NCI-H69 (cell line): ENCODE measurements at regions not wholly inside any gene's neighbourhood (a gene's known extent, or its start where the extent isn't known, plus 50 kb on each side); places are given as distances from the start of the nearest gene placed in this dataset.

Experiments
- DNase-seq: peaks from one replicate; lab custom pipeline; 2025; lab: John Stamatoyannopoulos, UW

- no peak for DNase-seq
These were observed 117.2 kb downstream of the BANF2 start for GRCh38 chr20:17816804-17817587.

- DNase-seq = no peak
These were observed 111.8 kb downstream of the BANF2 start for GRCh38 chr20:17811628-17811965.

DNA sequence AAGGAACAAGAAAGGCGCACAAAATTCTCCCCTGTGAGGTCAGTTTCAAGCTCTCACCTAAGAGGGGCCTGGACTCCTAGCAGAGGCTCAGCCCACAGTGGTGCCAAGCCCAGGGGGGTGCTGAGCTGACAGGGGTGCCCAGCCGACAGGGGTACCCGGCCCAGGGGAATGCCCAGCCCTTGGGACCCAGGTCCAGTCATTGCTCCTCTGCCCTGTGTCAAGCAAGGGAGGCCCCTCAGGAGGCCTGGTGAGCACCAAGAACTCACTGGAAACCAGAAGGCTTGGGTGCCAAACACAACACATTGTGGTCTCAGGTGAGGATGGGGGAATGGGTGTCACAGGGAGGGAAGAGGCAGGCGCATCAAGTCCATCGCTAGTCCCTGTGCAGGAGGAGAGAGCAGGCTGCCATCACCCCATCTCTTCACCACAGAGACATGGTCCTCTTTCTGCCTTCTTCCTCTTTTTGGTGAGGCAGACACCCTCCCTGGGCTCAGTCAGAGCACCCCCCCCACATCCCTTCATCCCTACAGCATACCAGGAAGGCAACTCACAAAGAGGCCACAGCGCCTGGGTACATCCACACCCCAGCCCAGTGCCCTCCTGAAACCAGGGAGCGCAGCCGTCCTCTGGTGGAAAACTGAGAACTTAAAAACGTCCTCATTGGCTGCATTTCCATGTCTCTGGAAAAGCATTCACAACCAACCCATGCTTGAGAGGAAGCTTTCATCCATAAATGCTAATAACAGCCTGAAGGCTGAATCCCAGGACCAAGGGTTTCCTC, 111.3 kb downstream of the BANF2 start:
- DNase-seq = no peak

DNA sequence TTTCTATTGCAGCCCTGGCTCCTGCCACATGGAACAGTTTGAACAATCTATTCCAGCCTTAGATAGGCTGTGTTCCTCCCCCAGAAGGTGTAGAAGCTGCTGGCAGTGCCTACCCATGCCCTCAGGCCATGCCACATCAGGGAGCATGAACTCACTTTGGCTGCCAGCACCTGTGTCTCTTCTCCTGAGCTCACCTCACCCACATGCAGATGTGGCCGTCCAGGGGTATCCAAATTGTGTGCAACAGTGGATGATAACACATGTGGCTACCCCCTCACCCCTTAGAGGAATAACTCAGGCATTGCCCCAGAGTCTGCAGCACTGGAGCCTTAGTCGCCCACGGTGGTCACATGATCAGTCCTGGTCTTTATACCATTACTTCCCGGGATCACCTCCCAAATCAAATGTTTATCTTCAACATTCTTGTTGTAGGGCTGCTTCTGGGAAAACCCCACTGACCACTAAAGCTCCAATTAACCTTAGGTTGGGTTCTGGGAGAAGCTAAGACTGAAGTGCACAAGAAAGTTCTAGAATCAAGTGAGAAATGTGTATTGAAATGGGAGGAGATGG, 110.4 kb downstream of the BANF2 start:
- peak; percentile 21 for DNase-seq

DNA sequence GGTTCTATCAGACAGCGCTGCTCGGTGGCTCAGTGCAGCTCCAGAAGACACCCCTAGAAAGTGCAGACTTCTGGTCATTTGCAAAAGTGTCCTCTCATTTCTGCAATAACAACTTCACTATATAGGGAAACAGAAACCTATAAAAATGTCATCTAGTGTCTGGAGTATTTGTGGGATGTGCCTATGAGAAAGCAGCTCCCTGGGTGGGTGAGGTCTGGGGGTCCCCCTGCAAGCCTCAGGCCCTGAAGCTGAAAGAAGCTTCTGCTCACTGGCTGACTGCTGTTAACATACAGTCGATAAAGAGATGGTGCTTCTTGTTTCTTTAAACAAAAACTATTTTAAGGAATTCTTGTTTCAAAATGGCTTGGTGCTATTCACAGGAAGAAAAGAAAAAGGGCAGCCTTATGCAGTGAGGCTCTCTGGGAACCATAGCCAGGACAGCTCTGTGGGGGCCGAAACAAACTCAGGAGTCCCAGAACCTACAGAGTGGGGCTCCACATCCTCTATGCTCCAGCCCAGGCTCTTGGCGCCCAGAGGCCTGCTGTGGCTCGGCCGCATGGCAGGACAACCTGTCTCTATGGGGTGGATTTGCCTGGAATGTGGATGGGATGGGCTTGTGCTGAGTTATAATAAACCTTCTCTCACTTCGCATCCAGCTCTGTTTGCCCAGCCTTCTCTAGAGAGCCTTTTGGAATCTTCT, 109.7 kb downstream of the BANF2 start:
- no peak for DNase-seq

GRCh38 chr20:17808782-17809181, 109.0 kb downstream of the BANF2 start:
- DNase-seq = no peak

DNA sequence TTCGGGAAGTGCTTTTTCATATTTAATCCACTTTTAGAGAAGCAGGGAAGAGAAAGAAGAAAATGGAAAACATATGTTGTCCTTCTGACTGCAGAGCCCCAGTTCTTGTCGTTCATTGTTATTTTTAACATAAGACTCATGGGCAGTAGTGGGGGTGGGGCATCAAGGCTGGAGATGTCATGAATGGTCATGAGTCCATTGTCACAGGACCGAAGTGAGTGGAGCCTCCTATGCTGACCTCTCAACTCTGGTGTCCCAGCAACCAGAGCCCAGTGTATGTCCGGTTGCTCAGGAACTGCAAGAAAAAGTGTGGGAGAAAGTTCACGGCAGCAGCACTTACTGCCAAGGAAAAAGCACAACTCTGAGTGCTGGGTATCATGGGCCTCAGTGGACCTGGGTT, 108.6 kb downstream of the BANF2 start:
- no peak for DNase-seq

GRCh38 chr20:17807651-17808050, 107.9 kb downstream of the BANF2 start:
- DNase-seq = no peak

DNA sequence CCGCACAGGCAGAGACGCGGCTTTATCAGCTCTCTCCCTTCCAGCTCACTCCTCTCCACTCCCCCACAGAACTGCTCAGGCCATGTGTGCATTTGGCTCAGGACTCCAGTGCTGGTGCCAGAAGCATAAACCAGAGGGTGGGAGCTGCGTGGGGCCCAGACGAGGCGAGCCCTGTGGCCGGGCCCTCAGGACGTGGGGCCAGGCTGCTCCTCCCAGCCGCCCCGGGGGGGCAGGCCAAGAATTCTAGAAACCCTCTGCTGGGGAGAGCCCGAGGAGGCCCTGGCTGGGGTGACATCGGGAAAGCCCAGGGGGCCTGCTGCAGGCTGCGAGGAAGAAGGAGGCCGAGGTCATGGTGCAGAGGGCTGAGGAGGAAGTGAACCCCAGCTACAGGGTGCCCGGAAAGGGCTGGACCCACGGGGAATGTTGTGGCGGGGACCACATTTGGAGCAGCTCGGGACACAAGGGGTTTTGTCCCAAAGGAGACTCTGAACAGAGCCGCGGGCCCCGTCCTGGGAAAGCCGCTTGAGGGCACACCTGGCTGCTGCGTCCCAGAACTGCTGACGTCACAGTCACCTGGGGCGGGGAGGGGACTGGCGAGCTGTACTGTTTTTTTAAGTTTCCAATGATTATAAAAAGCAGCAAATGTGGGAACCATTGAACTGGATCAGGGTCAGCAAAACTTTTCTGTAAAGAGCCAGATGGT, 107.1 kb downstream of the BANF2 start:
- DNase-seq = no peak

- no peak for DNase-seq
These were observed 106.3 kb downstream of the BANF2 start for GRCh38 chr20:17806107-17806506.

DNA sequence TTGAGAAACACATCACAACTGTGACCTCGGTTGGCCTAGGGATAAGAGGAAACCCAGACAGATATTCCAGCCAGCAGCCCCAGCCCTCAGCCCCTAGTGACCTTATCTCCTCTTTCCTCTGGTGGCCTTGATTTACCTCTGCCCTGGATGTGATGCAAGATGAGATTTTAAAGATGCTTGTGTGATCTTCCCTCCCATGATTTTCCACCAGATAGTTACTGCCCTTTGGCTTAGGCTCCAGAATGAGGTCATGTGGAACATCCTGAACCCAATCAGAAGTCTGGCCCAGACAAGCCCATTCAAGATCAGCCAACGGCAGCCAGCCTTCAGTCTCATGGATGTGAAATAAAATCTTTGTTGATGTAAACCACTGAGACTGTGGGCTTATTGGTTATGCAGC, 104.0 kb downstream of the BANF2 start:
- no peak for DNase-seq

DNA sequence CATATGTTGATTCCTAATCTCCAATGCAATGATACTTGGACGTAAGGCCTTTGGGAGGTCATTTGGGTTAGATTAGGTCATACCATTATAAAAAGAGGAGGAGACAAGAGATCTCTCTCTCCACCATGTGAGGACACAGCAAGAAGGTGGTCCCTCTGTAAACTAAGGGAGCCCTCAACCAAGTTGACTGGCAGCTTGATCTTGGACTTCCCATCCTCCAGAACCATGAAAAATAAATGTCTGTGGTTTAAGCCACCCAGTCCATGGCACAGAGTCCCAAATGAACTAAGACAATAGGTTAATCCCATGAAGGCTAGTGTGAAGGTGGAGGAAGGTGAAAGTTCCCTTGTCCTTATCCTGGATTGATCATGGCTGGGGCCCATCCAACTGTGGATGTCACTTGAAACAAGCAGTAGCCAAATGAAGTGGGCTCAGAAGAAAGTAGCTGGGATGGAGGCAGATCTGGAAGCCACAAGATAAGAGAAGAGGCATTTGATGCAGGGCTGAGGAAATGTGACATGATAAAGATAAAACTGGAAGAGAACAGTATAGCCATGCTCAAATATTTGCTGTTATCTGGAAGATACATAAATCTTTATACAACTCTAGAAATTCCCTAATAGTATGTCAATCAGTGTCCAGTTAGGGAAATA, 99.9 kb downstream of the BANF2 start:
- no peak for DNase-seq

DNA sequence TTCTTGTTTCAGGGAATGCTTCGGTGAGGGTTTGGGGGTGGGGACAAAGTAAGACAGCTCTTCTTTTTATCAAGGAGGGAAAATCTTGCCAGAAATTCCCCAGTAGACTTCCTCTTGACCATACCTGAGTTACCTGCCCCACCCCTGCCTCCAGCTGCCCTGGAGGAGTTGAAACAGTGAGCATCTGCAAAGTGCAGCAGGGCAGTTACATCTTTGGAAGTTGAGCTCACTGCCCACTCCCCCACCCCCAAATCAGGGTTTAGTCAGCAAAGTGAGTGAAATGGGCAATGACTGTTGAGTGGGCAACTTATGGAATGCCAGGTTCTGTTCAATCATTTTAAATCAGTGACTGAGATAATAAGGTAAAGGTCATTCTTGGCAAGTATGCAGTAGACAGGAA, 98.8 kb downstream of the BANF2 start:
- DNase-seq = no peak

DNA sequence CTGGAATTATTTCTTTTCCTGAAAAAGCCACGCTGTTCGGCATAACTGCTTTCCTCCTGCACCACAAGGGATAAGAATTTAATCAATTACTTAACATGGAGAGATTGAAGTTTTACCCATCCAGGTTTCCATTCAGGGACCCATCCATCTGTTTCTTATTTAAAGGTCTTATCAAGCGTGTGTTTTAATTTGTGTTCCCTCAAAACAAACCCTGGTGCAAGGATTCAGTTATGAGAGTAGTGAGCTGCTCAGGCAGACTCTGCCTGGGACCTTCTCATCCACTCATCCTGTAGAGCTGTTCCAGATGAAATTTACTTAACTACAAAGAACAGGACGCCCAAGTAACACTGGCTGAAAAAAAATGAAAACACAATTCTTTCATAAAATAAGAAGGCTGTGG, 97.8 kb downstream of the BANF2 start:
- DNase-seq = no peak

DNA sequence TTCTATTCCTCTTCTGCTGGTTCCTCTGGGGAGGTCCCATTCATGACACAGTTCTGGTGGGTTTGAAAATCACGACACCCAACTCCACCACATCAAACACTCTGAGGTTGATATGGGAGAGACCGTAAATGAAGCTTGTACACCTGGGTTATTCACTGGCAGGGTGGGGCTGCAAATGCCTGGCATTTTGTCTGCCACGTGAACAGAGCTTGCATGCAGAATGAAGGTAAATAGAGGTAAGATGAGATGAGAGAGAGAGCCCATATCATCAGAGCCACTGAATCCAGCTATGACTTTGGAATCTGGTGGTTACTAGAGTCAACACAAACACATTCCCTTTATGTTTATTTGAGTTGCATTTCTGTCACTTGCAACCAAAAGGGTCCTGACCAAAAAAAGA, 97.4 kb downstream of the BANF2 start:
- no peak for DNase-seq

GRCh38 chr20:17796091-17796563, 96.4 kb downstream of the BANF2 start:
- no peak for DNase-seq

DNA sequence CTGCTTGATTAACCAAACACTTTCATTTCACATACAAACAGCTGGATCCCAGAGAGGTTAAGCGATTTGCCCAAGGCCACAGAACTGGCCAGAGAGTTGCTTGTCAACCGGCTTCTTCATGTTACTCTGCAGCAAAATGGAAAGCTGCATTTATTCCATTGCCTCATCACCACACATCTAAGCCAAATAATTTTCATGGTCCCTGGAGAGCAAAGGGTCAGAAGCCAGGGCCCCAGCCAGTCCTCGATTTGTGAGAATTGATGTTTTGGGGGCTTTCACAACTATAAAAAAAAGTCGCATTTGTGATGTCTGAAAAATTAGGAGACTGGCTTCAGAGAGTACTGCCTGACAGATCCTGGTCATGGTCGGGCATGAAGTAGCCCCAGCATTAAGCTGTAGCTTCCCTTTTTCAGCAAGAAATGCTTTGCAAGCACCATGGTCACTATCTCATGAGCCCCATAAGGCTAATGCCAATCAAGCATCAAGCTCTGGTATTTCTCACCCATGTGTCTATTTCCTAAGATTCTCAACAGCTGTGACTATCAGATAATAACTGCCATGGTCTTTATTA, 95.8 kb downstream of the BANF2 start:
- no peak for DNase-seq

DNA sequence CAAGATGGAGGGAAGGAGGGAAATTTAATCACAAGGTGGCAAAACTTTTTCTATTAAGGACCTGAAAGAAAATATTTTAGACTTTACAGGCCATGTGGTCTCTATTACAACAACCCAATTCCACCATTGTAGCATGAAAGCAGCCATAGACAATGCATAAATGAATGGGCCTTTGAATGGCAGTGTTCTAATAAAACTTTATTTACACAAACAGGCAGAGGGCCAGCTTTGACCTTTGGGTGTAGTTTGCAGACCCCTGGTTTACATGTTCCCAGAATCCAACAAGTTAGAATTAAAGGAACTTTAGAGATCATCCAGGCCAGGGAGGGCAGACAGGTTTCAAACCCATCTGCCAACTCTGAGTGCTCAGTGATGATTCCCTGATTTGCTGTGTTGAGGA, 95.2 kb downstream of the BANF2 start:
- no peak for DNase-seq

DNA sequence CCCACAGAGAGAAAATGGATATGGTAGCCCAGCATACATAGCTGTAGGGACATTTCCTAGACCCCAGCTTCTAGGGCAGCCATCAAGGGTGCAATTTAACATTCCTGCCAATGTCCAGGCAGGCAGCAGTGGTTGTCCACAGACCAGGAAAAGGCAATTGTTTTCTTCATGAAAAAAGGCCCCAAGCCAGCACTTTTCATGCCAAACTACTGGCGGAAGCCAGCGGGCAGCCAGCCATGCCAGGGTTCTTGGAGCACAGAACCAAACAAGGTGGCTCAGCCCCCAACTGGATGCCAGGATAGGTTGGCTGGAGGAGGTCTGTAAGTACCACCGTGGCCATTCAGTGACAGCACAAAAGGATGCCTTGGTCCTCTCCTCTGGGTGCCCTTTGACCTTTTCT, 94.6 kb downstream of the BANF2 start:
- no peak for DNase-seq

DNA sequence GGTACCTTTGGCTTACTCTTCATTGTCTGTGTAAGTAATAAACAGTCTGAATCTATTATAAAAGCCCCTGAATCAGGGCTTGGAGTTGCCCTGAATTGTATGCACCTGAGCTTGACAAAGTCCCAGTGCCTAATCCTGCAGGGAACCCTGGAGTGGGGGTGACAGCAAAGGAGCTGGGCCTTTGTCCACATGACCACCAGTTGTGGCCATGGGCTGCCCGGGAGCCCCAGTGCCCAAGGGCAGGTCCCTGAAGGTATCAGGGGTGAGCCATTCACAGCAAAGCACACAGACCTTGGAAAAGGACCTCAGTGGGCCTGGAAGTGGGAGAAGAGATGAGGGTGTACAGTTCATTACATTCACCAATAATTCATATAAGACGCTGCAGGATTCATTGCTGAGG, 94.2 kb downstream of the BANF2 start:
- no peak for DNase-seq

DNA sequence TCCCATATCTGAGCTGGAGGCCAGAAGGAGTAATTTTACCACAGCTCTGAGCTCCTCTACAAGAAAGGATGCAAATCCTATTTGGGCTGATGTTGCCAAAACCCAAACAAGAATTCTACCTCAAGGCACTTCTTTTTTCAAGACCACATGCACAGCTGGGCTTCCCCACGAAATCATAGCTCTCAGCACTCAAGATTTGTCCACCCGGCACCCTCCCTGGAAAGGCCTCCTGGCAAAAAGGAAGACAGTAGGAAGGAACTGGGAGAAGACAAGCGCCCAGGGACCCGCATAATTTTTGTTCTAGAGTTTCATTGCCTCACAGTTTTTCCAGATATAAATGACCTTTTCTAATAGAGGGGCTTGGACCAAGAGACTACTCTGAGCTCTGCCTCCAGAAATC, 90.5 kb downstream of the BANF2 start:
- DNase-seq = no peak
